ENCODE measurements at regions not wholly inside any gene's neighbourhood (a gene's known extent, or its start where the extent isn't known, plus 50 kb on each side); places are given as distances from the start of the nearest gene placed in this dataset.
"Not testable (repeated sequence)": the region's sequence is repeated elsewhere in the genome, so short reads cannot be mapped to it uniquely, and the experiment has no call there.

GRCh38 chr2:147600646-147601045 is 244.2 kb upstream of the ACVR2A start:
- DNase-seq = no peak

- no peak for DNase-seq
Measured at GRCh38 chr2:147600223-147600622, 244.6 kb upstream of the ACVR2A start.

DNA sequence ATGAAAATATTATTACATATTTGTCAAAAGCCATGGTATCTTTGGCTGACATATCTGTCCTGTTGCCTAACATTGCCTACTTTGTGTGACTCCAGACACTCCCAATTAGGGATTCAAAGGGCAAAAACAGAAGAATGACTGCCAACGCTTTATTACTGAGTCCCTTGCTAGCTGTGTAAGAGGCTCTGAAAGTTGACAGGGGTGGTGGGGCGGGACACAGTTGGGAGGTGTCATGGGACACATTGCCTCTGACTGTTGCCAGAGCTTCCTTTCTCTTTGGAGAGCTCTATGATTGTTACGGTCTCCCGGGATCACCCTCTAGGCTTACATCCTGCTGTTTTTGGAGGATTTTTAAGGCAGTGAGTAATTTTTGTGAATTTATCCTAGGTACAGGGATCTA is 249.6 kb upstream of the ACVR2A start:
- no peak for DNase-seq

- DNase-seq = no peak
Measured at GRCh38 chr2:147594038-147594437, 250.8 kb upstream of the ACVR2A start.

GRCh38 chr2:147592784-147593183 is 252.0 kb upstream of the ACVR2A start:
- DNase-seq = not testable (repeated sequence)

- DNase-seq = no peak
Measured at GRCh38 chr2:147589127-147589526, 255.7 kb upstream of the ACVR2A start.

DNA sequence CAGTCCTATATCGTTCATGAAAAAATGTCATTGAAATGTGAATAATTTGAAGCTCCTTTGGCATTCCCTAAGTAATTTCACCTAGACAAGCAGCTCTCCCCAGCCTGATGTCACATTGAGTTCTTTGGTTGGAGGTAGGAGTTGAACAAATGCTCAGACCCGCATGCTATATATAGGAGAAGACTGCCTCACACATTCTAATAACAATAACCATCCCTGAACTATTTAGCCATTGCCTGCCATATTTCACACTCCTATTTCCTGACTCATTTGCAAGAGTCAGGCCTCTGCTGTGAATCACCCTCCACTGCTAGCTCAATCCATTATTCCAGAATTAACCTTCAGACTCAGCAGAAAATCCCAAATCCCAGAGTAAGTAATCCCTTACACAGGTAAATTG is 256.6 kb upstream of the ACVR2A start:
- no peak for DNase-seq

DNA sequence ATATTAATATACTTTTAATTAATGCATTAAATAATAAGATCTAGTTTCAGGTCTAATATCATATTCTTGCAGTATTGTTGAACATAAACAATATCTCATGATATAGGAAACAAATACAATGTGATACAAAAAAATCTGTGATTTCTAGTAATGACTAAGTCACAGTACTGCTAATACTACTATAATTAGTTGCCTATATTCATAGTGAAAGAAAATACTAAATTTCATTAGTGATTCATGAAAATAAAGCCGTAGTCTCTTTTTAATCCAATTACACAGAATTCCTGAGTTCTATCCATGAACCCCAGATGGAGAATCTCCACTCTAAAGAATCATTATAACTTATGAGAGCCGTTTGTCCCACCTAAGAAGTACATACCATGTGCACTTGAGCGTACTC is 266.3 kb upstream of the ACVR2A start:
- no peak for DNase-seq

GRCh38 chr2:147577998-147578380 is 266.8 kb upstream of the ACVR2A start:
- no peak for DNase-seq

DNA sequence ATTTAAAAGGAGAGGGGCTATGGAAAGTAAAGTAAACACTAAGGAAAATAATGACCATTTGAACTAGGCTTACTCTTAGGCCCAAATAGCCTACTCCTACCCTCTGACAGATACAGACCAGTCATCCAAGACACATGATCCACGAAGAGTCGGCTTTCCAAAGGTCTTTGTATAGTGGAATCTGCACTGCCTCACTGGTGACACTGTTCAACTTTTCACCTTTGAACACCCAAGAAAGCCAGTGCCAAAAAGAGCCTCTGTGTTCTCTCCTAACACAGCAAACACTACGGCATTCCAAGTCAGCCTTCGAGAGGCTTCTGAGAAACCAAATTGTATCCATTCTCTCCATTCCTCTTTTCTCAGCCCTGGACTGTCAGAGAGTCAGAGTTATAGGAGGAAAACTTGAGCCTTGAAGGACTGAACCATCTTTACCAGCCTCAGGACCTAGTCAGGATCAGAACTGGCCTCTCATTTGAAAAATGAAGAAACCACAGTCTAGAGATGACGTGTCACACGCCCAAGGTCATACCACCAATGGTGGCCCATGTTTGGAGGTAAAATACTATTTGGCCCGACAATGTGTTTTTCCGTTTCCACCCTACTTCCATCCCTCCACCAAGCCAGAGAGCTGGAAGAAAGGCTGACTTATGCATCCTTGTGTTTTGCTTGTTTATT is 267.4 kb upstream of the ACVR2A start:
- no peak for DNase-seq

DNA sequence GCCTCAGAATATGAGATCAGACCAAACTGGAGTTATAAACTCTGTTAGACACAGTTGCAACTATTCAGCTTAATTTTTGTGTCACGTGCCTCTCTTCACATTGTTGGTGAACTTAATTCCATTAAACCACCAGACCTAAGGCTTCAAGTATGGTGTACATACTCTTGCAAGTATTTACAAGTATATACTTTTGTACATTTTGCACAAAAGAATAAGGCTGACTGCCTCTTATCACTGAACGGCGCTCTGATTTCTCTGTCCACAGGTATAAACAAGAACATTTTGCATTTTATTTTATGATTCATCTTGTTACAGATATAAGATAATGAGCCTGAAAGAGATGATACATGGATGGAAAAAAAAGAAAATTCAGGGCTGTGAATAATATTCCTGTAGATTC is 269.7 kb upstream of the ACVR2A start:
- no peak for DNase-seq

GRCh38 chr2:147572622-147573021 is 272.2 kb upstream of the ACVR2A start:
- DNase-seq = no peak

DNA sequence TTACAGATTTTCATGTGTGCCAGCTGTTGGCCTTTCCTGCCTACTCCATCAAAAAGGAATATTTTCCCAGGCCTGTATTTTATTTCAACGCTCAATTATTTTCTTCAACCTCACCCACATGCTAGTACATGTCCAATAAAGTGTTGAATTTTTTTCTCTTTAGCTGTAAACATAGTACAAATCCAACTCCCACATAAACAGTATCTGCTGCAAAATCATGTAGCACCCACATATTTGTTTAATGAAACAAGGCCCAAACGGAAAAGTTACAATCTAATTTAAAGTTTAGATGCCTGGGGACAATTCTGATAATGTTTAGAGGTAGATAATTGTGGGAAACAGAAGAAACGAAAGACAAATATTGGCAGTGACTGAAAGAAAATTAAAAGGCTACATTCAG is 275.4 kb upstream of the ACVR2A start:
- DNase-seq = no peak

DNA sequence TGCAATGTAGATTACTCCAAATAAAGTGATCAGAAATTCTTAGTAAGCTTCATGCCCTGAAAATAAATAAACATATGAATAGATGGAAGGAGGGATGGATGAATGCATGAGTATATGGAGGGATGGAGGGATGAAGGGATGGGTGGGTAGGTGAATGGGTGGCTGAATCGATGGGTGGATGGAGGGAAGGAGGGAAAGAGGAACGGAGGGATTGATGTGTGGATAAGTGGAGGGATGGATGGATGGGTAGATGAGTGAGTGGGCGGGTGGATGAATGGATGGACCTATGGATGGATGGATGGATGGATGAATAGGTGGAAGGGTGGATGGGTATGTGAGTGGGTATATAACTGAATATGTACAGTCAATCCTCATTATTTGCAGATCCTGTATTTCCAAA is 276.7 kb upstream of the ACVR2A start:
- no peak for DNase-seq

- DNase-seq = no peak
Measured at GRCh38 chr2:147567136-147567535, 277.7 kb upstream of the ACVR2A start.

GRCh38 chr2:147560810-147561535 is 283.9 kb upstream of the ACVR2A start:
- no peak for DNase-seq

- no peak for DNase-seq
Measured at GRCh38 chr2:147559070-147559725, 285.6 kb upstream of the ACVR2A start.

DNA sequence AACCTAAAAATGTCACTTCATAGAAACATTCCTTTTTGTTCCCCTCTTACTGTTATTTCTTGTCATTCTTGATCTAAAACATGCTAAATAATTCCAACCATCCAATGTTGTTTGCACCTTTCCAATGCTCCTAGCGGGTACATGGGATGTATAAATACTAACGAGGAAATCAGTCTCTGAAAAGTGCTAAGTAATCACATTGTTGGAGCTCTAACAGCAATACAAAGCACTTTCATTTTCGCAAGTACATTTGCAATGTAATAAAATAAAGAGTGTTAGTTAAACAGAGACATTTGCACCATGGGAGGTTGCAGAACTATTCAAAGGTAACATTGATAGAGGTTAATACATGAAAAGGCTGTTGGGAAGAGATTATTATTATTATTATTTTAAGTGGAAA is 286.2 kb upstream of the ACVR2A start:
- no peak for DNase-seq

DNA sequence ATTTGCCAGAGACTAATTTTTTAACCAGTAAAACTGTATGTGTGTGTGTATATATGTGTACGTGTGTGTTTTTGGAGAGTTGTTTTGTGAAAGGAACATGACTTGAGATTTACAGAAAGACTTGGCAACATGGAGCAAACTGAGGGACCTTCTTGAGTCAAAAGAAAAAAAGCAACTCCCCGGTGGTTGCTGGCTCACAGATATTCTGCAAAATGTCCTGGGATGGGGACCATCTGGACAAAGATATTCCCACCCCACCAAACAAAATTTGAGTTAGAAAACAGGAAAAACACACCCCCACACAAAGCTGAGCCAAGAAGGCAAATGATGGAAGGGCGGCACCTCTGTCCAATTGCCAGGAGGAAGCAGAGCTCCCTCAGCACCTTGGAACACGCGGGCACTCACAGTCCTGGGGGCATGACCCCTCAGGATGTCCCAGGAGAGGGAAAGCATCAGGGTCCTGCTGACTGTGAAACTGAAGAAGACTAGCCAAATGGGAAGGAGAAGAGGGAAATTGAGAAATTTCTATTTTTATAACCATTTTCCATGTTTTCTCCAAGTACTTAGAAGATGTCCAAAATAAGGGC is 290.2 kb upstream of the ACVR2A start:
- no peak for DNase-seq

DNA sequence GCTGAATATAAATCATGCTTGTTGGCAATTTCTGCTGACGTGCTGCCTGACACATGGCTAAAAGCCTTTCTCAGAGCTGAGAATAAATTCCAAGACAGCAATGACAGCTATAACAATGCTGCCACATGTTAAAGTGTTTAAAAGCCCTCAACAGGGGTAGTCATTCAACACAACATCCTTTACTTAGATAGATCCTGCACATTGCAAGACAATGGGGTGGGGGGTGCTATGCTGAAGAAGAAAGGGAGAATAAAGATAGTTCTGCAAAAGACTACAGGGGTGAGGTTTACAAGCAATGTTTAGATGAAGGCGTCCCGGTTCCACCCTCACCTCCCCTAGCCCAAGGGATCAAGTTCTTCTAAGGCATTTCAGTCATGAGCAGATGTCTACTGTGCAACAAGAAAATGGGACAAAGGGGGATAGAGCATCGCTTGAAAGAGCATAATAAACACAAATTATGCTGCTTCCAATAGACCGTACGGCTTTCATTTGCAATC is 291.0 kb upstream of the ACVR2A start:
- no peak for DNase-seq

DNA sequence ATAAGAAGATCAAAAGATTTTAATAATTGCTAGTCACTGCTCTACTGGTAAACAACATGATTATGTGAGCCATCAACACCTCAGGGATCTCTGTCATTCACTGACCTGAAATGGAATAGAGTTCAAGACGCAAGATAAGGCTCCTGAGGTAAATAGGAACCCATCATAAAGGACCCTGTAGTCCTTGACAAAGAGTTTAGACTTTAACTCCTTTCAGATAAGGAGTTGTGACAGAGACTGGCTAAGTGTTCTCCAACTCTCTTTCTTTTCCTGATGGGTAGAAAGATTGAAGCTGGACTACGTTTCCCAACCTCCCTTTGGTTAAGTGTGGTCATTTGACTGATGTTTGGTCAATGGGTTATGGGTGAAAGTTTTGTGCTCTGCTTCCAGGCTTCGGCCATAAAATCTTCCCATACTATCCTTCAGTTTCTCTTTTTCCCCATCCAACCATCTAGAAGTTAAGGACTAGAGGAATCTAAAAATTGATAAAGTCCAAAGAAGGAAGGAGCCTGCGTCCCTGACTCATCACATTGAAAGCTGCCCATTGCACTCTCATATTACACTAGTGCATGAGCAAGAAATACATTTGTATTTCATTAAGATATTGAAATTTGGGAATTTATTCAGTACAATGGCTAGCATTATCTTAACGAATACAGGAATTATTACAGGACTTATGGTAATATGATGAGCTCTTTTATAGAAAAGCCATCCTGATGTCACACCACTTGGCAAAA is 293.7 kb upstream of the ACVR2A start:
- DNase-seq = no peak

DNA sequence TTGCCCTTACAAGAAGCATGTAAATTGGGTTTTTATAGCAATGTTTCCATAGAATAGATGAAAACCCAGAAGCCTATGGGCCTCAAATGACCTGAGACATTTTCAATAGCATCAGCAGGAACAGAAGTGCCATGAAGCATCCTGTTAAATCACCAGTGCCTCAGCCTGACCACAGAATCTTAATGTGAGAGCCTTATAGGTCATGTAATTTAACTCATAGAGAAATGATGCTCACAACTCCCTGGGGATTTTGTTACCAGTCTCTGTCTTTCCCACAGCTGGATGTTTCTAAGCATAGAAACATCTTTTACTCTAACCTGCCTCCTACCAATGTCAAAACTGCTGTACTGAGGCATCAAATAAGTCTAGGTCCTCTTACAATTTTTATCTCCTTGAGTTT is 295.8 kb upstream of the ACVR2A start:
- DNase-seq = no peak

- DNase-seq = no peak
Measured at GRCh38 chr2:147548451-147548850, 296.4 kb upstream of the ACVR2A start.

Measured in activated naive CD4-positive, alpha-beta T cell (primary cell).